SK-N-SH treated with all-trans-retinoic acid at 6 μM for 48 hours (cell line): ENCODE measurements at regions not wholly inside any gene's neighbourhood (a gene's known extent, or its start where the extent isn't known, plus 50 kb on each side); places are given as distances from the start of the nearest gene placed in this dataset.
"Not testable (repeated sequence)": the region's sequence is repeated elsewhere in the genome, so short reads cannot be mapped to it uniquely, and the experiment has no call there.

Source experiments
- TOX ChIP-seq: fragments of 250-450 bp; sonication (Bioruptor Pico); IDR thresholded peaks from 2 replicates; pipeline ENCODE4 v1.8.0; 2021; ENCODE audit warnings: mild to moderate bottlenecking, moderate library complexity, borderline replicate concordance
- ZNF565 ChIP-seq: fragments of 450-650 bp; formaldehyde crosslinking; conservative IDR thresholded peaks from 2 replicates; pipeline ENCODE4 v1.5.0; 2020; ENCODE audit warnings: low read depth, mild to moderate bottlenecking, moderate library complexity
- ZNF70 ChIP-seq: fragments of 450-650 bp; formaldehyde crosslinking; IDR thresholded peaks from 2 replicates; pipeline ENCODE4 v1.5.0; 2020; ENCODE audit warnings: mild to moderate bottlenecking, moderate library complexity
- TF ChIP-seq, protein P1 (sequence below): fragments of 250-450 bp; sonication (Bioruptor Pico); IDR thresholded peaks from 2 replicates; pipeline ENCODE4 v1.8.0; 2020; ENCODE audit warnings: mild to moderate bottlenecking, moderate library complexity, borderline replicate concordance
- TF ChIP-seq, protein P2 (sequence below): fragments of 250-450 bp; sonication (Bioruptor Pico); IDR thresholded peaks from 2 replicates; pipeline ENCODE4 v1.5.1; 2021; ENCODE audit warnings: mild to moderate bottlenecking, moderate library complexity
- TF ChIP-seq, protein P3 (sequence below): fragments of 250-450 bp; sonication (Bioruptor Pico); IDR thresholded peaks from 2 replicates; pipeline ENCODE4 v1.5.1; 2020; ENCODE audit warnings: low read depth, mild to moderate bottlenecking, moderate library complexity

DNA sequence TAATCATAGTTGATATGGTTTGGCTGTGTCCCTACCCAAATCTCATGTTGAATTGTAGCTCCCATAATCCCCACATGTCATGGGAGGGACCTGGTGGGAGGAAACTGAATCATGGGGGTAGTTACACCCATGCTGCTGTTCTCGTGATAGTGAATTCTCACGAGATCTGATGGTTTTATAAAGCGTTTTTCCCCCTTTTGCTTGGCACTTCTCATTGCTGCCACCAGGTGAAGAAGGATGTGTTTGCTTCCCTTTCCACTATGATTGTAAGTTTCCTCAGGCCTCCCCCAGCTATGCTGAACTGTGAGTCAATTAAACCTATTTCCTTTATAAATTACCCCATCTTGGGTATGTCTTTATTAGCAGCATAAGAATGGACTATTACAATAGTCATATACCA is 86.0 kb upstream of the MID1 start:
- TF ChIP-seq, protein P1, sequence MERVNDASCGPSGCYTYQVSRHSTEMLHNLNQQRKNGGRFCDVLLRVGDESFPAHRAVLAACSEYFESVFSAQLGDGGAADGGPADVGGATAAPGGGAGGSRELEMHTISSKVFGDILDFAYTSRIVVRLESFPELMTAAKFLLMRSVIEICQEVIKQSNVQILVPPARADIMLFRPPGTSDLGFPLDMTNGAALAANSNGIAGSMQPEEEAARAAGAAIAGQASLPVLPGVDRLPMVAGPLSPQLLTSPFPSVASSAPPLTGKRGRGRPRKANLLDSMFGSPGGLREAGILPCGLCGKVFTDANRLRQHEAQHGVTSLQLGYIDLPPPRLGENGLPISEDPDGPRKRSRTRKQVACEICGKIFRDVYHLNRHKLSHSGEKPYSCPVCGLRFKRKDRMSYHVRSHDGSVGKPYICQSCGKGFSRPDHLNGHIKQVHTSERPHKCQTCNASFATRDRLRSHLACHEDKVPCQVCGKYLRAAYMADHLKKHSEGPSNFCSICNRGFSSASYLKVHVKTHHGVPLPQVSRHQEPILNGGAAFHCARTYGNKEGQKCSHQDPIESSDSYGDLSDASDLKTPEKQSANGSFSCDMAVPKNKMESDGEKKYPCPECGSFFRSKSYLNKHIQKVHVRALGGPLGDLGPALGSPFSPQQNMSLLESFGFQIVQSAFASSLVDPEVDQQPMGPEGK (CRISPR knock-in tag): not testable (repeated sequence)
- not testable (repeated sequence) for TF ChIP-seq ZNF565, TOX, ZNF70 (CRISPR knock-in tag)
- TF ChIP-seq, protein P2, sequence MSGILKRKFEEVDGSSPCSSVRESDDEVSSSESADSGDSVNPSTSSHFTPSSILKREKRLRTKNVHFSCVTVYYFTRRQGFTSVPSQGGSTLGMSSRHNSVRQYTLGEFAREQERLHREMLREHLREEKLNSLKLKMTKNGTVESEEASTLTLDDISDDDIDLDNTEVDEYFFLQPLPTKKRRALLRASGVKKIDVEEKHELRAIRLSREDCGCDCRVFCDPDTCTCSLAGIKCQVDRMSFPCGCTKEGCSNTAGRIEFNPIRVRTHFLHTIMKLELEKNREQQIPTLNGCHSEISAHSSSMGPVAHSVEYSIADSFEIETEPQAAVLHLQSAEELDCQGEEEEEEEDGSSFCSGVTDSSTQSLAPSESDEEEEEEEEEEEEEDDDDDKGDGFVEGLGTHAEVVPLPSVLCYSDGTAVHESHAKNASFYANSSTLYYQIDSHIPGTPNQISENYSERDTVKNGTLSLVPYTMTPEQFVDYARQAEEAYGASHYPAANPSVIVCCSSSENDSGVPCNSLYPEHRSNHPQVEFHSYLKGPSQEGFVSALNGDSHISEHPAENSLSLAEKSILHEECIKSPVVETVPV: not testable (repeated sequence)
- TF ChIP-seq, protein P3, sequence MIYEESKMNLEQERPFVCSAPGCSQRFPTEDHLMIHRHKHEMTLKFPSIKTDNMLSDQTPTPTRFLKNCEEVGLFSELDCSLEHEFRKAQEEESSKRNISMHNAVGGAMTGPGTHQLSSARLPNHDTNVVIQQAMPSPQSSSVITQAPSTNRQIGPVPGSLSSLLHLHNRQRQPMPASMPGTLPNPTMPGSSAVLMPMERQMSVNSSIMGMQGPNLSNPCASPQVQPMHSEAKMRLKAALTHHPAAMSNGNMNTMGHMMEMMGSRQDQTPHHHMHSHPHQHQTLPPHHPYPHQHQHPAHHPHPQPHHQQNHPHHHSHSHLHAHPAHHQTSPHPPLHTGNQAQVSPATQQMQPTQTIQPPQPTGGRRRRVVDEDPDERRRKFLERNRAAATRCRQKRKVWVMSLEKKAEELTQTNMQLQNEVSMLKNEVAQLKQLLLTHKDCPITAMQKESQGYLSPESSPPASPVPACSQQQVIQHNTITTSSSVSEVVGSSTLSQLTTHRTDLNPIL: not testable (repeated sequence)
